ENCODE measurements at regions not wholly inside any gene's neighbourhood (a gene's known extent, or its start where the extent isn't known, plus 50 kb on each side); places are given as distances from the start of the nearest gene placed in this dataset.

GRCh38 chr4:148842843-148843242, 400.6 kb upstream of the NR3C2 start:
- TF ChIP-seq CTCF (IDR thresholded peaks at IDR 0.05) (no peak), POLR2A (IDR thresholded peaks at IDR 0.05) (no peak)
